Osteoblast (primary cell): ENCODE measurements at regions not wholly inside any gene's neighbourhood (a gene's known extent, or its start where the extent isn't known, plus 50 kb on each side); places are given as distances from the start of the nearest gene placed in this dataset.

Experiments used
- DNase-seq: peaks from one replicate; pipeline ENCODE4 v3.0.0; 2011; ENCODE audit warnings: low spot score, mixed read lengths; ENCODE audit not compliant: insufficient read length; ENCODE audit errors: missing footprints
- H2AFZ ChIP-seq: 2 replicates; pipeline ENCODE4 v1.6.0; 2011; ENCODE audit warnings: mild to moderate bottlenecking, low read length
- H3K27ac ChIP-seq: 2 replicates; pipeline ENCODE4 v1.5.1; 2011; ENCODE audit warnings: mild to moderate bottlenecking, low read depth, low read length, moderate library complexity
- H3K27me3 ChIP-seq: 2 replicates; pipeline ENCODE4 v1.6.0; 2012; ENCODE audit warnings: mild to moderate bottlenecking, control low read depth, inconsistent platforms, low read length, moderate library complexity; ENCODE audit not compliant: insufficient read depth
- H3K36me3 ChIP-seq: 2 replicates; pipeline ENCODE4 v1.5.1; 2011; ENCODE audit warnings: mild to moderate bottlenecking, low read length, control low read depth, moderate library complexity; ENCODE audit not compliant: insufficient read depth
- H3K4me1 ChIP-seq: 2 replicates; pipeline ENCODE4 v1.5.1; 2011; ENCODE audit warnings: mild to moderate bottlenecking, low read length, control low read depth, moderate library complexity; ENCODE audit not compliant: insufficient read depth
- H3K4me2 ChIP-seq: 2 replicates; pipeline ENCODE4 v1.6.0; 2011; ENCODE audit warnings: mild to moderate bottlenecking, low read length; ENCODE audit not compliant: insufficient read depth
- H3K4me3 ChIP-seq: fragments of 200-600 bp; sonication (generic); 3 replicates; pipeline ENCODE4 v1.5.1; 2012; ENCODE audit warnings: mild to moderate bottlenecking, low read length, inconsistent platforms; ENCODE audit not compliant: insufficient read depth
- H3K79me2 ChIP-seq: 2 replicates; pipeline ENCODE4 v1.6.0; 2012; ENCODE audit warnings: mild to moderate bottlenecking, low read length, control low read depth, inconsistent platforms; ENCODE audit not compliant: insufficient read depth
- H3K9me3 ChIP-seq: 2 replicates; pipeline ENCODE4 v1.5.1; 2011; ENCODE audit warnings: low read depth, low read length, control low read depth
- H4K20me1 ChIP-seq: 2 replicates; pipeline ENCODE4 v1.6.0; 2012; ENCODE audit warnings: mild to moderate bottlenecking, low read length, control low read depth; ENCODE audit not compliant: insufficient read depth
- TF ChIP-seq, protein P1 (sequence below): IDR thresholded peaks from 2 replicates; pipeline ENCODE4 v1.5.1; 2011; ENCODE audit warnings: mild to moderate bottlenecking, low read depth, low read length, moderate library complexity; ENCODE audit errors: extremely low read depth

DNA sequence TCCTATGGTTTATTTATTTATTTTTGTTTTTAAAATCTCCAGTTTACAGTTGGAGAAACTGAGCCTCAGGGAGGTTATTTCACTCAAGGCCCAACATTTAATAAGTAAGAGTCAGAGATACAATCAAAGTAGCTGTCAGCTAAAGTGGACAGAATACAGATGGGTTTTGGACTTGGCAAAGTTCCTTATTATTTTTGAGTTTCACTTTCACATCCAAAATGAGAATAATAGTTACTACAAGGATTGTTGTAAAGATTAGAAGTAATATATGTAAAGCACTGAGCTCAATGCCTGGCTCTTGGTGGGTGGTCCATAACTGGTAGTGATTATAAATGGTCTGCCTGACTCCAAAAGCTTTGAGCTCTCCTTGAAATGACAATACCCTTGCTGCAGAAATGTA lies 87.5 kb upstream of the SESN3 start:
- Histone ChIP-seq H3K27ac (no peak overlapping the region), H3K4me3 (no peak overlapping the region), H2AFZ (no peak overlapping the region), H3K36me3 (no peaks in the 10 kb centered on the region), H3K4me1 (peaks cover 10% of the 10 kb centered on the region), H3K79me2 (no peaks in the 10 kb centered on the region), H3K27me3 (no peaks in the 10 kb centered on the region), H3K4me2 (no peak overlapping the region), H3K9me3 (no peaks in the 10 kb centered on the region), H4K20me1 (no peaks in the 10 kb centered on the region)
- DNase-seq, result no peak
- TF ChIP-seq, protein P1, sequence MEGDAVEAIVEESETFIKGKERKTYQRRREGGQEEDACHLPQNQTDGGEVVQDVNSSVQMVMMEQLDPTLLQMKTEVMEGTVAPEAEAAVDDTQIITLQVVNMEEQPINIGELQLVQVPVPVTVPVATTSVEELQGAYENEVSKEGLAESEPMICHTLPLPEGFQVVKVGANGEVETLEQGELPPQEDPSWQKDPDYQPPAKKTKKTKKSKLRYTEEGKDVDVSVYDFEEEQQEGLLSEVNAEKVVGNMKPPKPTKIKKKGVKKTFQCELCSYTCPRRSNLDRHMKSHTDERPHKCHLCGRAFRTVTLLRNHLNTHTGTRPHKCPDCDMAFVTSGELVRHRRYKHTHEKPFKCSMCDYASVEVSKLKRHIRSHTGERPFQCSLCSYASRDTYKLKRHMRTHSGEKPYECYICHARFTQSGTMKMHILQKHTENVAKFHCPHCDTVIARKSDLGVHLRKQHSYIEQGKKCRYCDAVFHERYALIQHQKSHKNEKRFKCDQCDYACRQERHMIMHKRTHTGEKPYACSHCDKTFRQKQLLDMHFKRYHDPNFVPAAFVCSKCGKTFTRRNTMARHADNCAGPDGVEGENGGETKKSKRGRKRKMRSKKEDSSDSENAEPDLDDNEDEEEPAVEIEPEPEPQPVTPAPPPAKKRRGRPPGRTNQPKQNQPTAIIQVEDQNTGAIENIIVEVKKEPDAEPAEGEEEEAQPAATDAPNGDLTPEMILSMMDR, result no peak

DNA sequence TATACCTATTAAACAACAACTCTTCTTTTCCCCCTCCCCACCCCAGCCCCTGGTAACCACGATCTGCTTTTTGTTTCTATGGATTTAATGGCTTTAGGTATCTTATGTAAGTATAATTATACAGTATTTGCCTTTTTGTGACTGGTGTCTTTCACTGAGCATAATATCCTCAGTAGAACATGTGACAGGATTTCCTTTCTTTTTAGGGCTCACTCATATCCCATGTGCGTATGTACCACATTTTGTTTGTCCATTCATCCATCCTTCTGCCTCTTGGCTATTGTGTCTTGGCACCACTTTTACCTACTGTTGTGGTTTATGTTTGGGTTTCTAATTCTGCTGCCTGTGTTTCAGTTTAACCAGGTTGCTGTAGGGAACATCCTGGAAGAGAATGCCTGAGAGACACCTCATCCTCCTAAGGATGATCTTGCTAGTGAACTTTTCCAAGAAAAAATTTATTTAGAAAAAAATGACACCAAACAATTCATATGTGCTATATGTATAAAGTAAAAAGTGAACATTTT lies 77.6 kb upstream of the SESN3 start:
- H4K20me1 ChIP-seq, result no peaks in the 10 kb centered on the region
- H3K4me1 ChIP-seq, result no peaks in the 10 kb centered on the region
- H3K27ac ChIP-seq, result no peak overlapping the region
- no peak overlapping the region for H2AFZ ChIP-seq
- no peak overlapping the region for H3K4me3 ChIP-seq
- no peaks in the 10 kb centered on the region for H3K9me3 ChIP-seq
- no peak overlapping the region for H3K4me2 ChIP-seq
- H3K36me3 ChIP-seq, result no peaks in the 10 kb centered on the region
- TF ChIP-seq, protein P1, result no peak
- DNase-seq, result no peak
- H3K27me3 ChIP-seq, result no peaks in the 10 kb centered on the region
- no peaks in the 10 kb centered on the region for H3K79me2 ChIP-seq

DNA sequence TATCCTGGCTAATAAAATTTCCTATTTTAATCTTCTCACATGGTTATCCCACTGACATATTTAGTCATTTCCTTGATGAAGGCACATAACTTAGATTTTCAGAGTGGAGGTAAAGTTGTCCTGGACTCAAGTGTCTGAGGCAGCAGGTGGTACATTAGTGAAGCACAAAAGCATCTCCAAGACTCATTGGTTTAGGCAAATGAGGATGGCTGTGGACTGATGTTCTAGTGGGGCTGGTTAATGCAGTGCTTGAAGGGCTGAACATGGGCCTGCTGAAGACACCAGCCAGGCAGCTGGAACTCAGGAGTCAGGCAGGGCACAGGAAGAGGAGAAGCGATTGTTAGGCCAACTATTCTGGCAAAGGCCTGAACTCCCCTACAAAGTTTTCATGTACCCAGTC lies 76.3 kb upstream of the SESN3 start:
- no peaks in the 10 kb centered on the region for H3K4me1 ChIP-seq
- H4K20me1 ChIP-seq, result no peaks in the 10 kb centered on the region
- H3K79me2 ChIP-seq, result no peaks in the 10 kb centered on the region
- TF ChIP-seq, protein P1, result no peak
- no peak for DNase-seq
- no peak overlapping the region for H2AFZ ChIP-seq
- no peak overlapping the region for H3K4me3 ChIP-seq
- no peak overlapping the region for H3K4me2 ChIP-seq
- H3K36me3 ChIP-seq, result no peaks in the 10 kb centered on the region
- no peaks in the 10 kb centered on the region for H3K9me3 ChIP-seq
- no peak overlapping the region for H3K27ac ChIP-seq
- no peaks in the 10 kb centered on the region for H3K27me3 ChIP-seq

DNA sequence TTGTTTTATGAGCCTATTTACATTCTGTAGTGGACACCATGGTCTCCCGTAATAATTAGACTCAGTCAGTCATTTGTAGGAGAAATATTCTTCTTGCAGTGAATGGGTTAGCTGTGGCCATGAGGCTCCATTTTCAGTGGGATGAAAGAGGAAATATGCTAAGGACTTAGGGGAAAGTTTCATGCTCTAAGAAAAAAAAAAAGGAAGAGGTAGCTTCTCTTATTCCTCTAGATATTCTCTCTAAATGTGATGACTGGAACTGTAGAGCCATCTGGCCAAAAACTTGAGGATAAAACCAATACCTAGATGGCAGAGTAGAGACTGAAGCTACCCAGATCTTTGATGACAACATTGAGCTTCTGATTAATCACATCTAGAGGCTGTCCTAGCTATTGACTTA lies 75.8 kb upstream of the SESN3 start:
- TF ChIP-seq, protein P1, result no peak
- Histone ChIP-seq H3K4me1 (no peaks in the 10 kb centered on the region), H4K20me1 (no peaks in the 10 kb centered on the region), H3K9me3 (no peaks in the 10 kb centered on the region), H3K79me2 (no peaks in the 10 kb centered on the region), H3K27me3 (no peaks in the 10 kb centered on the region), H3K36me3 (no peaks in the 10 kb centered on the region), H3K4me2 (no peak overlapping the region), H3K4me3 (no peak overlapping the region), H2AFZ (no peak overlapping the region), H3K27ac (no peak overlapping the region)
- no peak for DNase-seq
